T-helper 2 cell (primary cell): ENCODE measurements at regions not wholly inside any gene's neighbourhood (a gene's known extent, or its start where the extent isn't known, plus 50 kb on each side); places are given as distances from the start of the nearest gene placed in this dataset.
A peak's percentile ranks its signal among the peaks of the same experiment; 100 is the strongest.

Experiments
- DNase-seq, 5 experiments: peaks; one replicate each; pipeline versions ENCODE4 v3.0.0 to v3.0.0-alpha.2; 2012 to 2022

- DNase-seq: no peak
Measured at GRCh38 chr18:55821219-55821618, 233.2 kb upstream of the TCF4 start.

GRCh38 chr18:55819448-55819847 is 231.5 kb upstream of the TCF4 start:
- no peak for DNase-seq

- DNase-seq: no peak
Measured at GRCh38 chr18:55818284-55818683, 230.3 kb upstream of the TCF4 start.

GRCh38 chr18:55811925-55812324 is 223.9 kb upstream of the TCF4 start:
- DNase-seq: no peak

GRCh38 chr18:55805666-55806065 is 217.7 kb upstream of the TCF4 start:
- DNase-seq: no peak

GRCh38 chr18:55795101-55795669 is 207.2 kb upstream of the TCF4 start:
- no peak for DNase-seq

GRCh38 chr18:55794288-55795052 is 206.5 kb upstream of the TCF4 start:
- DNase-seq: no peak

- DNase-seq: no peak
Measured at GRCh38 chr18:55790296-55790695, 202.3 kb upstream of the TCF4 start.

GRCh38 chr18:55787536-55788073 is 199.6 kb upstream of the TCF4 start:
- peak in 1 of 5 experiments; percentile 33 for DNase-seq

GRCh38 chr18:55786651-55787272 is 198.8 kb upstream of the TCF4 start:
- DNase-seq: no peak

- no peak for DNase-seq
Measured at GRCh38 chr18:55783921-55784320, 195.9 kb upstream of the TCF4 start.

- DNase-seq: no peak
Measured at GRCh38 chr18:55781481-55781957, 193.5 kb upstream of the TCF4 start.

- no peak for DNase-seq
Measured at GRCh38 chr18:55780586-55781071, 192.6 kb upstream of the TCF4 start.

GRCh38 chr18:55779691-55780585 is 191.9 kb upstream of the TCF4 start:
- DNase-seq: peak in 1 of 5 experiments; percentile 2

- peak in 1 of 5 experiments; percentile 9 for DNase-seq
Measured at GRCh38 chr18:55778788-55779690, 191.0 kb upstream of the TCF4 start.

- DNase-seq: no peak
Measured at GRCh38 chr18:55777666-55778304, 189.8 kb upstream of the TCF4 start.

GRCh38 chr18:55775972-55776371 is 188.0 kb upstream of the TCF4 start:
- no peak for DNase-seq

GRCh38 chr18:55774505-55774904 is 186.5 kb upstream of the TCF4 start:
- no peak for DNase-seq

GRCh38 chr18:55768255-55768654 is 180.3 kb upstream of the TCF4 start:
- no peak for DNase-seq

GRCh38 chr18:55764386-55764785 is 176.4 kb upstream of the TCF4 start:
- no peak for DNase-seq

- DNase-seq: no peak
Measured at GRCh38 chr18:55763805-55764204, 175.8 kb upstream of the TCF4 start.
